K562 (cell line): ENCODE measurements at regions not wholly inside any gene's neighbourhood (a gene's known extent, or its start where the extent isn't known, plus 50 kb on each side); places are given as distances from the start of the nearest gene placed in this dataset.

Experiments used
- DPF2 ChIP-seq: fragments of 450-650 bp; IDR thresholded peaks from 2 replicates; pipeline ENCODE4 v1.6.1; 2016
- ETV5 ChIP-seq: sonication (generic); formaldehyde crosslinking; IDR thresholded peaks from 2 replicates; pipeline ENCODE4 v1.4.0; 2020; ENCODE audit warnings: low read depth, mild to moderate bottlenecking, missing genetic modification reagents
- HDAC3 ChIP-seq: fragments of 450-650 bp; IDR thresholded peaks from 2 replicates; pipeline ENCODE4 v1.6.1; 2018; ENCODE audit warnings: borderline replicate concordance, mild to moderate bottlenecking, moderate library complexity; ENCODE audit not compliant: partially characterized antibody
- NFIC ChIP-seq: fragments of 450-650 bp; IDR thresholded peaks from 2 replicates; pipeline ENCODE4 v1.6.1; 2017; ENCODE audit warnings: mild to moderate bottlenecking, inconsistent platforms
- RBM17 ChIP-seq: fragments of 200-400 bp; formaldehyde crosslinking; IDR thresholded peaks from 2 replicates; pipeline ENCODE4 v1.6.1; 2017; ENCODE audit warnings: low read depth, mild to moderate bottlenecking, low read length, borderline replicate concordance
- SP2 ChIP-seq: IDR thresholded peaks from 2 replicates; pipeline ENCODE4 v1.6.1; 2011; ENCODE audit warnings: mild to moderate bottlenecking, low read depth, low read length, moderate library complexity; ENCODE audit not compliant: poor library complexity, severe bottlenecking; ENCODE audit errors: extremely low read depth
- TARDBP ChIP-seq: fragments of 450-650 bp; IDR thresholded peaks from 2 replicates; pipeline ENCODE4 v1.6.1; 2016
- TF ChIP-seq, protein P1 (sequence below): sonication (generic); formaldehyde crosslinking; IDR thresholded peaks from 2 replicates; pipeline ENCODE4 v1.8.0; 2023; ENCODE audit warnings: mild to moderate bottlenecking, missing genetic modification reagents
- TF ChIP-seq, protein P2 (sequence below), 3 experiments: fragments of 200-800 bp in 1 of 3; sonication (Bioruptor generic) in 1 of 3; sonication (generic) in 1 of 3; formaldehyde crosslinking in 1 of 3; IDR thresholded peaks; 2 replicates each; pipeline versions ENCODE4 v1.6.1 to v1.8.0; 2016 to 2022; ENCODE audit warnings: mild to moderate bottlenecking in 2 of 3, missing compliant biosample characterization in 2 of 3, missing genetic modification characterization in 2 of 3, missing genetic modification reagents in 1 of 3
- TF ChIP-seq, protein P3 (sequence below): fragments of 450-650 bp; IDR thresholded peaks from 2 replicates; pipeline ENCODE4 v1.6.1; 2016; ENCODE audit warnings: low read depth

DNA sequence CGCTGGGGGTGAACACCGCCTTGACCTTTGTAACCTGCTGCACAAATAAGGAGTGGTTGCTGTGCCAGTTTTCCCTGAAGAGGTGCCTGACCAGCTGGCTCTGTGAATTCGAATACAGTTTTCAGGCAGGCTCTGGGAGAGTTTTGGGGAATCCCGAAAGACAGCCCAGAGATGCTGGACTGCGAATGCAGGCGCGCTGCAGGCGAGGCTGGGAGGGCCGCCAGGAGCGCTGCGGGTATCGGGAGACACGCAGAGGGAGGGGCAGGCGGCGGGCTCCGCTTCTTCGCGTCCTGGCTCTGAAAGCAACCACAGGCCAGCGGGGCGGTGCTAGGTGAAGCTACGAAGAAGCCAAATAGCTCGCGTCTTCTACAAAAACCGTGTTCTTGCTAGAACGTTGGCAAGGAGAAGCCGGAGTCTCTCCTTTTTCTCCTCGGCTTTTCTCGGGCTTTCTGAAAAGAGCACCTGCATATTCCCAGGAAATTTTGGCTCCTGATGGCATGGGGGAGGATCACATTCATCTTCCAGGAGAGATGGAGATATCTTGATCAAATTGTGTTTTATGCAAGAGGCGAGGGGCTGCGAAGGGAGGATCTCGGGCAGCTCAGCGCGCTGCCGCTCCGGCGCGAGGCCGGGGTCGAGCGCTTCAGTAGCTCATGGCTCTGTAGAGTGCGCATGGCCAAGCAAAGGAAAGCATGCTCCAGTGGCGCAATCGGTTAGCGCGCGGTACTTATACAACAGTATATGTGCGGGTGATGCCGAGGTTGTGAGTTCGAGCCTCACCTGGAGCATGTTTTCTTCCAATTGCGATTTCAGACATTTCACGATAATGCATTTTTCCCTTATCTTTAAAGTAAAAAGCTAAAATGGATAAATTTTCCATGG, 158.1 kb upstream of the ZNF184 start (continued):
- TF ChIP-seq, protein P1, sequence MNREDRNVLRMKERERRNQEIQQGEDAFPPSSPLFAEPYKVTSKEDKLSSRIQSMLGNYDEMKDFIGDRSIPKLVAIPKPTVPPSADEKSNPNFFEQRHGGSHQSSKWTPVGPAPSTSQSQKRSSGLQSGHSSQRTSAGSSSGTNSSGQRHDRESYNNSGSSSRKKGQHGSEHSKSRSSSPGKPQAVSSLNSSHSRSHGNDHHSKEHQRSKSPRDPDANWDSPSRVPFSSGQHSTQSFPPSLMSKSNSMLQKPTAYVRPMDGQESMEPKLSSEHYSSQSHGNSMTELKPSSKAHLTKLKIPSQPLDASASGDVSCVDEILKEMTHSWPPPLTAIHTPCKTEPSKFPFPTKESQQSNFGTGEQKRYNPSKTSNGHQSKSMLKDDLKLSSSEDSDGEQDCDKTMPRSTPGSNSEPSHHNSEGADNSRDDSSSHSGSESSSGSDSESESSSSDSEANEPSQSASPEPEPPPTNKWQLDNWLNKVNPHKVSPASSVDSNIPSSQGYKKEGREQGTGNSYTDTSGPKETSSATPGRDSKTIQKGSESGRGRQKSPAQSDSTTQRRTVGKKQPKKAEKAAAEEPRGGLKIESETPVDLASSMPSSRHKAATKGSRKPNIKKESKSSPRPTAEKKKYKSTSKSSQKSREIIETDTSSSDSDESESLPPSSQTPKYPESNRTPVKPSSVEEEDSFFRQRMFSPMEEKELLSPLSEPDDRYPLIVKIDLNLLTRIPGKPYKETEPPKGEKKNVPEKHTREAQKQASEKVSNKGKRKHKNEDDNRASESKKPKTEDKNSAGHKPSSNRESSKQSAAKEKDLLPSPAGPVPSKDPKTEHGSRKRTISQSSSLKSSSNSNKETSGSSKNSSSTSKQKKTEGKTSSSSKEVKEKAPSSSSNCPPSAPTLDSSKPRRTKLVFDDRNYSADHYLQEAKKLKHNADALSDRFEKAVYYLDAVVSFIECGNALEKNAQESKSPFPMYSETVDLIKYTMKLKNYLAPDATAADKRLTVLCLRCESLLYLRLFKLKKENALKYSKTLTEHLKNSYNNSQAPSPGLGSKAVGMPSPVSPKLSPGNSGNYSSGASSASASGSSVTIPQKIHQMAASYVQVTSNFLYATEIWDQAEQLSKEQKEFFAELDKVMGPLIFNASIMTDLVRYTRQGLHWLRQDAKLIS (CRISPR knock-in tag), result peak; percentile 36; the same call in 1 of the 2 replicates
- TF ChIP-seq, protein P2, sequence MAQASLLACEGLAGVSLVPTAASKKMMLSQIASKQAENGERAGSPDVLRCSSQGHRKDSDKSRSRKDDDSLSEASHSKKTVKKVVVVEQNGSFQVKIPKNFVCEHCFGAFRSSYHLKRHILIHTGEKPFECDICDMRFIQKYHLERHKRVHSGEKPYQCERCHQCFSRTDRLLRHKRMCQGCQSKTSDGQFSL (CRISPR knock-in tag; IDR thresholded peaks at IDR 0.05), result peak; percentile 68; the same call in 1 of the 2 replicates
- TF ChIP-seq, protein P2 (tag; IDR thresholded peaks at IDR 0.05), result no peak
- TF ChIP-seq HDAC3, result peak; percentile 41
- TF ChIP-seq SP2, result no peak
- TF ChIP-seq, protein P3, sequence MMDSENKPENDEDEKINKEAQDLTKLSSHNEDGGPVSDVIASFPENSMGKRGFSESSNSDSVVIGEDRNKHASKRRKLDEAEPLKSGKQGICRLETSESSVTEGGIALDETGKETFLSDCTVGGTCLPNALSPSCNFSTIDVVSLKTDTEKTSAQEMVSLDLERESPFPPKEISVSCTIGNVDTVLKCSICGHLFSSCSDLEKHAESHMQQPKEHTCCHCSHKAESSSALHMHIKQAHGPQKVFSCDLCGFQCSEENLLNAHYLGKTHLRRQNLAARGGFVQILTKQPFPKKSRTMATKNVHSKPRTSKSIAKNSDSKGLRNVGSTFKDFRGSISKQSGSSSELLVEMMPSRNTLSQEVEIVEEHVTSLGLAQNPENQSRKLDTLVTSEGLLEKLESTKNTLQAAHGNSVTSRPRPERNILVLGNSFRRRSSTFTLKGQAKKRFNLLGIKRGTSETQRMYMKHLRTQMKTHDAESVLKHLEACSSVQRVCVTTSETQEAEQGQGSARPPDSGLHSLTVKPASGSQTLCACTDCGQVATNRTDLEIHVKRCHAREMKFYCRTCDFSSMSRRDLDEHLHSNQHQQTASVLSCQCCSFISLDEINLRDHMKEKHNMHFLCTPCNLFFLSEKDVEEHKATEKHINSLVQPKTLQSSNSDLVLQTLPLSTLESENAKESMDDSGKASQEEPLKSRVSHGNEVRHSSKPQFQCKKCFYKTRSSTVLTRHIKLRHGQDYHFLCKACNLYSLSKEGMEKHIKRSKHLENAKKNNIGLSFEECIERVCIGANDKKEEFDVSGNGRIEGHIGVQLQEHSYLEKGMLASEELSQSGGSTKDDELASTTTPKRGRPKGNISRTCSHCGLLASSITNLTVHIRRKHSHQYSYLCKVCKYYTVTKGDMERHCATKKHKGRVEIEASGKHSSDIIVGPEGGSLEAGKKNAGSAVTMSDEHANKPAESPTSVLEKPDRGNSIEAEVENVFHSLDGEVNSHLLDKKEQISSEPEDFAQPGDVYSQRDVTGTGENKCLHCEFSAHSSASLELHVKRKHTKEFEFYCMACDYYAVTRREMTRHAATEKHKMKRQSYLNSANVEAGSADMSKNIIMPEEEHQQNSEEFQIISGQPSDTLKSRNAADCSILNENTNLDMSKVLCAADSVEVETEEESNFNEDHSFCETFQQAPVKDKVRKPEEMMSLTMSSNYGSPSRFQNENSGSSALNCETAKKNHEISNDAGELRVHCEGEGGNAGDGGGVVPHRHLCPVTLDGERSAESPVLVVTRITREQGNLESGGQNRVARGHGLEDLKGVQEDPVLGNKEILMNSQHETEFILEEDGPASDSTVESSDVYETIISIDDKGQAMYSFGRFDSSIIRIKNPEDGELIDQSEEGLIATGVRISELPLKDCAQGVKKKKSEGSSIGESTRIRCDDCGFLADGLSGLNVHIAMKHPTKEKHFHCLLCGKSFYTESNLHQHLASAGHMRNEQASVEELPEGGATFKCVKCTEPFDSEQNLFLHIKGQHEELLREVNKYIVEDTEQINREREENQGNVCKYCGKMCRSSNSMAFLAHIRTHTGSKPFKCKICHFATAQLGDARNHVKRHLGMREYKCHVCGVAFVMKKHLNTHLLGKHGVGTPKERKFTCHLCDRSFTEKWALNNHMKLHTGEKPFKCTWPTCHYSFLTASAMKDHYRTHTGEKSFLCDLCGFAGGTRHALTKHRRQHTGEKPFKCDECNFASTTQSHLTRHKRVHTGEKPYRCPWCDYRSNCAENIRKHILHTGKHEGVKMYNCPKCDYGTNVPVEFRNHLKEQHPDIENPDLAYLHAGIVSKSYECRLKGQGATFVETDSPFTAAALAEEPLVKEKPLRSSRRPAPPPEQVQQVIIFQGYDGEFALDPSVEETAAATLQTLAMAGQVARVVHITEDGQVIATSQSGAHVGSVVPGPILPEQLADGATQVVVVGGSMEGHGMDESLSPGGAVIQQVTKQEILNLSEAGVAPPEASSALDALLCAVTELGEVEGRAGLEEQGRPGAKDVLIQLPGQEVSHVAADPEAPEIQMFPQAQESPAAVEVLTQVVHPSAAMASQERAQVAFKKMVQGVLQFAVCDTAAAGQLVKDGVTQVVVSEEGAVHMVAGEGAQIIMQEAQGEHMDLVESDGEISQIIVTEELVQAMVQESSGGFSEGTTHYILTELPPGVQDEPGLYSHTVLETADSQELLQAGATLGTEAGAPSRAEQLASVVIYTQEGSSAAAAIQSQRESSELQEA, result peak; percentile 77
- peak; percentile 77 for TF ChIP-seq TARDBP
- TF ChIP-seq NFIC, result peak; percentile 81
- TF ChIP-seq ETV5 (CRISPR knock-in tag), result peak; percentile 73
- peak; percentile 46; the same call in 1 of the 2 replicates for TF ChIP-seq DPF2
- no peak for TF ChIP-seq RBM17
